H9 (cell line): ENCODE measurements at regions not wholly inside any gene's neighbourhood (a gene's known extent, or its start where the extent isn't known, plus 50 kb on each side); places are given as distances from the start of the nearest gene placed in this dataset.

Source experiments
- DNase-seq: peaks from one replicate; pipeline ENCODE4 v3.0.0-alpha.2; 2017
- H2AFZ ChIP-seq: one replicate; pipeline ENCODE4 v1.6.1; 2013; ENCODE audit warnings: mild to moderate bottlenecking, low read length, control low read depth, moderate library complexity
- H2AK5ac ChIP-seq: 2 replicates; pipeline ENCODE4 v1.6.1; 2013; ENCODE audit warnings: low read length, control low read depth, mixed read lengths; ENCODE audit not compliant: insufficient read length
- H2BK120ac ChIP-seq: one replicate; pipeline ENCODE4 v1.6.1; 2013; ENCODE audit warnings: low read depth, mild to moderate bottlenecking, low read length, control low read depth, inconsistent platforms; ENCODE audit not compliant: poor library complexity, severe bottlenecking
- H2BK12ac ChIP-seq: 2 replicates; pipeline ENCODE4 v1.6.1; 2013; ENCODE audit warnings: low read length, control low read depth, mixed read lengths, low read depth; ENCODE audit not compliant: insufficient read length
- H2BK15ac ChIP-seq: 2 replicates; pipeline ENCODE4 v1.6.1; 2013; ENCODE audit warnings: low read depth, low read length, control low read depth
- H2BK20ac ChIP-seq: one replicate; pipeline ENCODE4 v1.6.1; 2013; ENCODE audit warnings: low read depth, mild to moderate bottlenecking, low read length, control low read depth, inconsistent platforms; ENCODE audit not compliant: poor library complexity, severe bottlenecking
- H2BK5ac ChIP-seq: 2 replicates; pipeline ENCODE4 v1.6.1; 2013; ENCODE audit warnings: low read length, control low read depth, mixed read lengths; ENCODE audit not compliant: insufficient read length
- H3K14ac ChIP-seq: 2 replicates; pipeline ENCODE4 v1.6.1; 2013; ENCODE audit warnings: low read length, control low read depth; ENCODE audit not compliant: insufficient read depth
- H3K18ac ChIP-seq: 2 replicates; pipeline ENCODE4 v1.6.1; 2013; ENCODE audit warnings: low read depth, mild to moderate bottlenecking, mixed read lengths, low read length, control low read depth; ENCODE audit not compliant: insufficient read length
- H3K23ac ChIP-seq: 2 replicates; pipeline ENCODE4 v1.6.1; 2013; ENCODE audit warnings: low read length, control low read depth, mixed read lengths, low read depth; ENCODE audit not compliant: insufficient read length
- H3K23me2 ChIP-seq: 2 replicates; pipeline ENCODE4 v1.6.1; 2013; ENCODE audit warnings: low read depth, mild to moderate bottlenecking, mixed read lengths, low read length, control low read depth; ENCODE audit not compliant: insufficient read length, poor library complexity, severe bottlenecking
- H3K27ac ChIP-seq: 2 replicates; pipeline ENCODE4 v1.5.1; 2013; ENCODE audit warnings: low read length, control low read depth, mixed read lengths, low read depth; ENCODE audit not compliant: insufficient read length
- H3K27me3 ChIP-seq: 2 replicates; pipeline ENCODE4 v1.6.1; 2013; ENCODE audit warnings: low read length, control low read depth, inconsistent platforms; ENCODE audit not compliant: insufficient read depth
- H3K4ac ChIP-seq: 2 replicates; pipeline ENCODE4 v1.6.1; 2013; ENCODE audit warnings: low read depth, mild to moderate bottlenecking, control low read depth, inconsistent platforms, low read length, moderate library complexity
- H3K4me1 ChIP-seq: 2 replicates; pipeline ENCODE4 v1.6.1; 2013; ENCODE audit warnings: low read length, control low read depth, inconsistent platforms; ENCODE audit not compliant: insufficient read depth
- H3K4me2 ChIP-seq: 2 replicates; pipeline ENCODE4 v1.6.1; 2013; ENCODE audit warnings: low read length, control low read depth, mixed read lengths; ENCODE audit not compliant: insufficient read length, insufficient read depth
- H3K56ac ChIP-seq: 2 replicates; pipeline ENCODE4 v1.6.1; 2013; ENCODE audit warnings: low read depth, mild to moderate bottlenecking, mixed read lengths, low read length, control low read depth; ENCODE audit not compliant: insufficient read length
- H3K79me1 ChIP-seq: 2 replicates; pipeline ENCODE4 v1.6.1; 2013; ENCODE audit warnings: low read depth, mild to moderate bottlenecking, moderate library complexity, low read length, control low read depth, inconsistent platforms; ENCODE audit not compliant: insufficient read depth, poor library complexity, severe bottlenecking
- H3K79me2 ChIP-seq: 2 replicates; pipeline ENCODE4 v1.6.1; 2013; ENCODE audit warnings: low read length, control low read depth, inconsistent platforms; ENCODE audit not compliant: insufficient read depth
- H3K9ac ChIP-seq: 2 replicates; pipeline ENCODE4 v1.6.1; 2013; ENCODE audit warnings: low read length, control low read depth, mixed read lengths; ENCODE audit not compliant: insufficient read length; ENCODE audit errors: extremely low read depth
- H3K9me3 ChIP-seq: one replicate; pipeline ENCODE4 v1.6.1; 2013; ENCODE audit warnings: low read depth, low read length, inconsistent platforms; ENCODE audit not compliant: control insufficient read depth
- H3T11ph ChIP-seq: one replicate; pipeline ENCODE4 v1.6.1; 2013; ENCODE audit warnings: mild to moderate bottlenecking, low read length, control low read depth, inconsistent platforms
- H4K20me1 ChIP-seq: one replicate; pipeline ENCODE4 v1.6.1; 2013; ENCODE audit not compliant: control insufficient read depth, insufficient read length, insufficient read depth
- H4K5ac ChIP-seq: 2 replicates; pipeline ENCODE4 v1.6.1; 2013; ENCODE audit warnings: low read depth, mild to moderate bottlenecking, mixed read lengths, low read length, control low read depth; ENCODE audit not compliant: insufficient read length
- H4K8ac ChIP-seq: replicated peaks from 2 replicates; pipeline ENCODE4 v1.6.1; 2013; ENCODE audit warnings: low read length, control low read depth, mixed read lengths, low read depth; ENCODE audit not compliant: insufficient read length
- H4K91ac ChIP-seq: 2 replicates; pipeline ENCODE4 v1.6.1; 2013; ENCODE audit warnings: low read depth, mild to moderate bottlenecking, moderate library complexity, mixed read lengths, low read length, control low read depth; ENCODE audit not compliant: insufficient read length
- H3K27ac Mint-ChIP-seq, 3 experiments: 2 replicates in 2 of 3; 3 replicates in 1 of 3; pipeline ENCODE4 v1.8.0; 2020 to 2021; ENCODE audit warnings: mixed read lengths in 3 of 3, mild to moderate bottlenecking in 1 of 3, moderate library complexity in 1 of 3
- H3K27me3 Mint-ChIP-seq: 2 replicates; pipeline ENCODE4 v1.8.0; 2021; ENCODE audit warnings: low read depth, mild to moderate bottlenecking, moderate library complexity, mixed read lengths
- H3K36me3 Mint-ChIP-seq, 3 experiments: 2 replicates in 2 of 3; 3 replicates in 1 of 3; pipeline ENCODE4 v1.8.0; 2020 to 2021; ENCODE audit warnings: low read depth in 3 of 3, mixed read lengths in 3 of 3; ENCODE audit not compliant: insufficient read depth in 1 of 3
- H3K4me1 Mint-ChIP-seq, 2 experiments: 2 replicates each; pipeline ENCODE4 v1.8.0; 2020; ENCODE audit warnings: mixed read lengths in 2 of 2
- H3K4me3 Mint-ChIP-seq, 2 experiments: 2 replicates in 1 of 2; 3 replicates in 1 of 2; pipeline ENCODE4 v1.8.0; 2020 to 2021; ENCODE audit warnings: mild to moderate bottlenecking in 2 of 2, mixed read lengths in 2 of 2, moderate library complexity in 1 of 2
- H3K9me3 Mint-ChIP-seq, 2 experiments: 2 replicates in 1 of 2; 3 replicates in 1 of 2; pipeline ENCODE4 v1.8.0; 2020; ENCODE audit warnings: mild to moderate bottlenecking in 2 of 2, mixed read lengths in 2 of 2, moderate library complexity in 1 of 2
- WGBS: extraction: QIAGEN DNeasy Blood & Tissue Kit; methylation state at CpG from one replicate; pipeline ENCODE4 v1.1.7; 2013; ENCODE audit warnings: missing lambda C conversion rate, low lambda C conversion rate, mixed read lengths; ENCODE audit not compliant: insufficient read length; ENCODE audit errors: extremely low coverage; 5-methylcytosine and 5-hydroxymethylcytosine counted together
- TF ChIP-seq, protein P1 (sequence below): fragments of 200-600 bp; sonication (generic); conservative IDR thresholded peaks from 3 replicates; pipeline ENCODE4 v1.8.0; 2021; ENCODE audit warnings: antibody characterized with exemption, mild to moderate bottlenecking

- H4K20me1 ChIP-seq: no peaks in the 10 kb centered on the region
- Mint-ChIP-seq H3K4me1 (peaks cover 4 to 6% of the 10 kb centered on the region in 2 experiments; a peak in 3 of 4 replicates), H3K27me3 (no peaks in the 10 kb centered on the region), H3K4me3 (no peak overlapping the region), H3K27ac (no peak overlapping the region), H3K36me3 (peaks cover 3 to 10% (median 4%) of the 10 kb centered on the region in 3 experiments; a peak in 6 of 7 replicates), H3K9me3 (peaks cover 0 to 2% of the 10 kb centered on the region in 2 experiments; a peak in 2 of 5 replicates)
- no peak overlapping the region for H3K23ac ChIP-seq
- H4K8ac ChIP-seq: no peak overlapping the region
- no peak overlapping the region for H2AK5ac ChIP-seq
- H4K91ac ChIP-seq: no peak overlapping the region
- no peak overlapping the region for H3T11ph ChIP-seq
- no peak overlapping the region for H3K4me2 ChIP-seq
- no peak overlapping the region for H3K56ac ChIP-seq
- H3K79me2 ChIP-seq: no peaks in the 10 kb centered on the region
- WGBS: no CpG with 5 or more reads among the region's 3 CpGs
- H3K23me2 ChIP-seq: no peaks in the 10 kb centered on the region
- no peak for DNase-seq
- H2BK20ac ChIP-seq: no peak overlapping the region
- H2AFZ ChIP-seq: no peak overlapping the region
- no peak overlapping the region for H3K27ac ChIP-seq
- H3K4ac ChIP-seq: no peak overlapping the region
- H3K18ac ChIP-seq: no peak overlapping the region
- no peak overlapping the region for H2BK15ac ChIP-seq
- H3K27me3 ChIP-seq: no peaks in the 10 kb centered on the region
- H3K4me1 ChIP-seq: peaks cover 6% of the 10 kb centered on the region
- TF ChIP-seq, protein P1, sequence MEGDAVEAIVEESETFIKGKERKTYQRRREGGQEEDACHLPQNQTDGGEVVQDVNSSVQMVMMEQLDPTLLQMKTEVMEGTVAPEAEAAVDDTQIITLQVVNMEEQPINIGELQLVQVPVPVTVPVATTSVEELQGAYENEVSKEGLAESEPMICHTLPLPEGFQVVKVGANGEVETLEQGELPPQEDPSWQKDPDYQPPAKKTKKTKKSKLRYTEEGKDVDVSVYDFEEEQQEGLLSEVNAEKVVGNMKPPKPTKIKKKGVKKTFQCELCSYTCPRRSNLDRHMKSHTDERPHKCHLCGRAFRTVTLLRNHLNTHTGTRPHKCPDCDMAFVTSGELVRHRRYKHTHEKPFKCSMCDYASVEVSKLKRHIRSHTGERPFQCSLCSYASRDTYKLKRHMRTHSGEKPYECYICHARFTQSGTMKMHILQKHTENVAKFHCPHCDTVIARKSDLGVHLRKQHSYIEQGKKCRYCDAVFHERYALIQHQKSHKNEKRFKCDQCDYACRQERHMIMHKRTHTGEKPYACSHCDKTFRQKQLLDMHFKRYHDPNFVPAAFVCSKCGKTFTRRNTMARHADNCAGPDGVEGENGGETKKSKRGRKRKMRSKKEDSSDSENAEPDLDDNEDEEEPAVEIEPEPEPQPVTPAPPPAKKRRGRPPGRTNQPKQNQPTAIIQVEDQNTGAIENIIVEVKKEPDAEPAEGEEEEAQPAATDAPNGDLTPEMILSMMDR: no peak
- H3K14ac ChIP-seq: no peak overlapping the region
- no peak overlapping the region for H2BK5ac ChIP-seq
- no peak overlapping the region for H4K5ac ChIP-seq
- H2BK12ac ChIP-seq: no peak overlapping the region
- no peaks in the 10 kb centered on the region for H3K9me3 ChIP-seq
- H2BK120ac ChIP-seq: no peak overlapping the region
- H3K9ac ChIP-seq: no peak overlapping the region
- no peaks in the 10 kb centered on the region for H3K79me1 ChIP-seq
These were observed 72.6 kb upstream of the COX10 start for GRCh38 chr17:13996748-13997147.
